NCI-H1105 treated with DMSO at 0.1 percent for 48 hours (cell line): ENCODE measurements at regions not wholly inside any gene's neighbourhood (a gene's known extent, or its start where the extent isn't known, plus 50 kb on each side); places are given as distances from the start of the nearest gene placed in this dataset.

ENCODE experiments used
- DNase-seq: peaks from one replicate; lab custom pipeline; 2025; lab: John Stamatoyannopoulos, UW

DNA sequence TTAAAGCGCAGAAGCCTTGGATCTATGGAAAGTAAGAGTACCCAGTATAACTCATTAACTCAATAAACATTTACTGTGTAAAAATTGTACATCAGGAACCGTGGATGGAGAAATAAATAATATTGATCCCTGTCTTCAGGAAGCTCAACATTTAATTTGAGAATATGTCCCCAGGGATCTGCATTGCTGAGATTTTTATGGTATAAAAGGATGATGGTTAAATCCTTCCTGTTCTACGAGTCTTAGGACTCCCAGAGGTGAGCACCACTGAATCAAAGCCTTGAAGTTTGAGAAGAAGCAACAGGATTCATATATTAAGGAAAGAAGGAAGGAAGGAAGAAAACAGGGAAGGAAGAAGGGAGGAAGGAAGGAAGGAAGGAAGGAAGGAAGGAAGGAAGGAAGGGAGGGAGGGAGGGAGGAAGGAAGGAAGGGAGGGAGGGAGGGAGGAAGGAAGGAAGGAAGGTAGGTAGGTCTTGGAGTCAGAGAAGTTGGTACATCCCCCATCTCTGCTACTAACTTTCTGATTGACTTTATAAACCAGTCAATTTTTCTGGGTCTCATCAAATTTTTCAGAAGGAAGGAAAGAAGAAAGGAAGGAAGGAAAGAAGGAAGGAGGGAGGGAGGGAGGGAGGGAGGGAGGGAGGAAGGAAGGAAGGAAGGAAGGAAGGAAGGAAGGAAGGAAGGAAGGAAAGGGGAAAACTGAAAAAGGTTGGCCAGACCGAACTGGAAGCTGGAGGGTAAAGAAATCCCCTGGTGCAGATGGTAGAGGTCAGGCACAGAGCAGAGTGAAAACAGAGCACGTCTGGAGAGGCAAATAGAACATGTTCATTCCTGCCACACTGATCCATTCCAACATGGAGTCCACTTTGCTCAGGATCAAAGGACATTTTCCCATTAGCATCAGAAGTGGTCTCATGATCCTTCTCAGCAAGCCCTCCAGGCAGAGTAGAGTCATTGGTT, 422.2 kb upstream of the CDH11 start:
- no peak for DNase-seq

DNA sequence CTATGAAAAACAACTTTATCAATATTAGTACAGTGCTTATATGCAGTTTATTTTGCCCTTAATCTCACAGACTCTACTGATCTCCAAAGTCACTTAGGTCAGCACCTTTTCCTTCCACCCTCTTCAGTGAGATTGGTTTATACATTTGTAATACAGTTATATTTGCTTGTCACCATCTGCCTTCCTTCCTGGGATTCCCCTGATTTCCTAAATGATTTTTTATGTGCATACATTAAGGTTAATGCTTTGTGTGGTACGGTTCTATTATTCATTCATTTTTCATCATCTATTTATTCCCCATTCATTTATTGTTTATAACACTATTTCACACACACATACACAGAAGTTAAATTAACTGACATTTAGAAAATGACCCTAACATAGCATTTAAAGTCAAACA, 419.8 kb upstream of the CDH11 start:
- no peak for DNase-seq

DNA sequence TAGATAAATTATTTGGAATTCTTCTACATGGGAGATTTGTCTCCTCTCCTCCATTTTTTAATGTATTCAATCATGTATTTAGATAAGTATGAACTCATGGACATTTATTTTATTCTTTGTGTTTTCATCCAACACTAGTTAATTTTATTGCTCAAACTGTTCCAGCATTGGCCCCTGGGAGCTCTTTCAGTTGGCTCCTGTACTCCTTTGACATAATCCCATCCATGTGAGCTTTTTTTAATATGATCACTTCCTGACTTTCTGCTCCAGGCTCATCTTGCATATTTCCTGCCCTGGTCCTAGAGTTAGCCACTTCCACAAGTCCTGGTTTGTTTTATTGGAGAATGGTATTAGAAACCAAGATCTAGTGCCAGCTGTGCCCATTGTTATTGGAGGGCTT, 419.0 kb upstream of the CDH11 start:
- DNase-seq, result no peak

DNA sequence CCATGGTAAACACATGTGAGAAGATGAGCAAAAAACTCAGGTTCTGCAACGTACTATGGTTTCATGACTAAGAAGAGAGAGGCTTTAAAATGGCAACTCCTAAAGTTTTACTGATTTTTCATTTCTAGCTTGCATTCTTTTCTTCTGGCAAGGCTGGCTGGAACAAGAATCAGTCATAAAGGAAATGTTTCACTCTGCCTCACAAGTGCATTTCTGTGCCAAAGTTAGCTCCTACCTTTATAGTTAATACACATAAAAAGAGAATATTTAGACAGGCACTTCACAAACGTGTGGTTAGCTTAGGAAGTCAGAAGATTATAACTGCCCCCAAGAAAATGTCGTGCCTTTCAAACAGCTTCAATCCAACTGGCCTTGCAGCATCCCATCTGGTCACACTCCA, 417.1 kb upstream of the CDH11 start:
- DNase-seq, result no peak

DNA sequence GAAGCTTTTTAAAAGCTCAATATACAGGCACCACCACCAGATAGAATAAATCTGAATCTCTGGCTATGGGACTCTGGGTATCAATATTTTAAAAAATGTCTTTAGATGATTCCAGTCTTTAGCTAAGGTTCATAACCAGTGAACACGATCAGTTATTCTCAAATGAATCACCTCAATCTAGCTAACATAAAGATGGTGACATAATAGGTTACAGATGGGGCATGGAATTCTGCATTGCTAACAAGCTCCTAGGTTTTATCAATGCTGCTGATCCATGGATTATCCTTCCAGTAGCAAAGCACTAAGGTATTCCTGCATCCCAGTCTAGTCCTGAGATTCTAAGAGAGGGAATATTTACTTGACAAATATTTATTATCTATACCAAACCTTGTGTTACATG, 415.5 kb upstream of the CDH11 start:
- no peak for DNase-seq

DNA sequence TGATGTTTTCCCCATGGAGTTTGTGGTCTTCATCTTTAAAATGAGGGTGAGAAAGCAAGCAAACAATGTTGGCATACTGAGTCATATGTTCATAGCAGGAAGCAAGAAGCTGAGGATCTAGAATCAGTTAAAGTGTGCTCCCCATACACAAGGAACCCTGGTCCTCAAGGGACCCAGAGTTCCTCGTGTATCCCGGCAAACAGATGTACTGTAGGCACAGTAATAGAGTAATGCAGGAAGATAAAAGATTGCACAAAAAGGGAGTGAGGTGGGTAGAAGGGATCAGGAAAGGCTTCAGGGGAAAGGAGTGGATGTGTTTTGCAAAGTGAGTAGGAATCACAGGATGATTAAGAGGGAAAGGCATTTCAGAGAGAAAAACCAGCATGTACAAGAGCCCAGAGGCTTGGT, 412.3 kb upstream of the CDH11 start:
- no peak for DNase-seq

DNA sequence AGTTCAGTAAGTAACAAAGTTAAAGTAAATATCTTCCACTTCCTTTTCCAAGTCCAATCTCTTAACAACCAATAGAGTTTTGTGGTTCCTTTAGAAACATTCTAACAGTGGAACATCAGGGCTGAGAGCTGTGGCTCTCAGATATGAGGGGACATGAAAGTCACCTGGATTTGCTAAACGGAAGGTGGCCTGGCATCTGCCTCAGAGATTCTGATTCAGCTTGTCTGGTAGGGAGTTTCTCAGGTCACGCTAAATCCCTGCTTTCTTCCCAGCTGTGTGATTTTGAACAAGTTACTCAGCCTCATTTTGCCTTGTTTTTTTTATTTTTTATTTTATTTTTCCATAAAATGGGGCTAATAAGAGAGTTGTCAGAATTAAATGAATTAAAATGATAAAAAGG, 411.0 kb upstream of the CDH11 start:
- DNase-seq, result no peak

DNA sequence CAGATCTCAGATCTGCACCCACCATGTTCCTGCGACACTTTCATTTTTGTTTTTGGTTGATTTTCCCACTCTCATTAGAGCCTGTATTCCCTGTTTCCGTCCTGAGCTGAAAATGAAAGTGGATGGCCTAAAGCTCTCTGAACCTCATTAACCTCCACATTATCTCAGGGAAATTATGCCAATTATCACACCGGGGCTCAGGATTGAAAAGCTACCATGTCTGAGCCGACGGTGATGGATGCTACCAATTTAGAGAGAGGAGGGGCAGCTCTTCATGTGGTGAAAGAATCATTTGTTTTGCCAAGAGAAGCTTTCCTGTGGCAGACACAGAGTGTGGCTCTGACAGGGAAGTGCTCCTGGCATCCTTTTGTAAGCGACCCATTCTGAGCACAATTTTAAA, 410.4 kb upstream of the CDH11 start:
- peak; percentile 66 for DNase-seq

DNA sequence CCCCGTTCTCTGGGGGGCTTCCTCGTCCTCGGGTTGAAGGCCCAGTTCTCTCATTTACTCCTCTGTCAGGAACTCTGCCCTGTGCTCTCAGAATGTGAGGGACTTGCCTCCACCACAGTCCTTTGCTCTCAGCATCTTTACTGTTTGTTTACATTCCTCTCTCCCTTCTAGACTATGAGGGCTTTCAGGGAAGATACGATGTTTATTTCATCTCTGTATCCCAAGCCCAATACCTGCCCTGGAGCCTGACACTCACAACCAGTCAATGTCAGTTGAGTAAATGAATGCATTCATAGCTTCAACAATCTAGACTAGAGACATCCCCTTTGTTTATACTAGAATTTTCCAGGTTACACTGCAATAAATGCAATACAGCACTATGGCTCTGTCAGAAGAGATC, 409.6 kb upstream of the CDH11 start:
- no peak for DNase-seq

DNA sequence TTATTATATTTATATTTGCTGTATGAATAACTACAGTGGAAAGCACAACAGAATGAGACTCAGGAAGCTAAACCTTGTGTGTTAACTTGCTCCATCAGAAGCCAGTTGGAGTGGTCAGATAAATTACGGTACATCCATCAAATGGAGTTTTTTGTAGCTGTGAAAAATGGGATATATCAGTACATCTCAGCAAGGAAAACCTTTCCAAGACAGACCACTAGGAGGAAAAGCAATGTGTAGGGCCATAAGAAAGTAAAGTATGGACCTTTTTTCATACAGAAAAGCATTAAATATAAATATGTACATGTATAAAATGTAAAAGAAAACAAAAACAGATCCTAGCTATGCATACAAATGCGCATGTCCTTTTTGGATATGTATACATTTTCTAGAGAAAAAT, 403.8 kb upstream of the CDH11 start:
- no peak for DNase-seq

DNA sequence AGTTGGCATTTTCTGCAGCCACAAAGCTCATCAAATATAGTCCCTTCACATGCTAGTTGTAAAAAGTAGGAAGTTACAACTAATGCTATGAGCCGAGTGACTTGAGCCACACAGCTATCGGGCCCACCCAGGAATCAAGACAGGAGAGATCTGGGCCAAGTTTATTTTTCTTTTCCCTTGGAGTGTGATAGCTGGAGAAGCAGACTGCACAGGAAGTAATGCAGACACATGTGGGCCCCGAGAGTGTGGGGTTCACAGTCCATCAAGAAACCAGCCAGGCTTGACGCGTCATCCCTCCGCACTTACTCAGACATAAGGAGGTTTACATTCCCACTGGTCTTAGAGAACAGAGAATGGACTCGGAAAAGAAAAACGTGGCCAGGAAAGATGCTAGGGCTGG, 403.1 kb upstream of the CDH11 start:
- DNase-seq, result no peak

DNA sequence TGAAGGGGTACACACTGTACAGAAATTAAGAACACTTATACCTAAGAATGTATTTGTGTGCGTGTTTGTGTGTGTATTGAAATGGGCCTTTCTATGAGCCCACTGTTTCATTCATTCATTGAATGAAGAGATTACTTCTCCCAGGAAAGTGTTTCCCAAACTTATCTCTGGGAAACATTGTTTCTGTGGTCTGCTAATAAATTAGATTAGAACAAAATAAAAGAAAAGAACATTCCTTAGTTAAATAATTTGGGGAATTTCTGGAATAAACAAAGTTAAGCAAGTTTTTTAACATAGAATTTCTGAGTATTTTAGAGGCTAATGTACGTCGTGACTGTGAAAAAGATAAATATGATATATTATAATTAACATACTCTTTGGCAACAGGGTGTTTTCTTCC, 402.4 kb upstream of the CDH11 start:
- DNase-seq, result no peak

DNA sequence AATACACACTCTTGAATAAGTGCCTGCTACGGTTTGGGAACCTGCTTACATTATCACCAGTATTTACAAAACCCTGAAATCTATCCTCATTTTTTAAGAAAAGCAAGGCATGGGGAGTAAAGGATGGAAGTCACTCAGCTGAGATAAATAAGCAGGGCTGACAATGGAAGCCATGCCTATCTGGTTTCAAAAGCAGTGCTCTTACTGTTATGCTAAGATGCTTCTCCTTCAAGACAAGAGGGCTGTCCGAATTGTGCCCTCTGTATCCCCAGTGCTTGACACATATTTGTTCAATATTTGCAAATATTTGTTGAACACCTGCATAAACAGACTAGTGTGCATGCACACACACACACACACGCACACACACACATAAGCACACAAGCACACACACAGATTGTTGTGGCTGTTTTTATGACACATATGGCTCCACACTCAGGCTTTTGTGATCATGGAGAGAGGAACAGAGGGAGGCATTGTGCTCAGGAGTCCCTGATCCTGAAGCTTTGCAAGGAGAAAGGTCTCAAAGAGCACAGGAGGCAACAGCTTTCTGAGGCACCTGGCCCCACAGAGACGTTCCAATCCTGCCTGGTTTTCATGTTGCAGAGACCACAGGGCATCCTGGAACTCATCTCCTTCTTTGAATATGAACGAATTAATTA, 401.6 kb upstream of the CDH11 start:
- no peak for DNase-seq

DNA sequence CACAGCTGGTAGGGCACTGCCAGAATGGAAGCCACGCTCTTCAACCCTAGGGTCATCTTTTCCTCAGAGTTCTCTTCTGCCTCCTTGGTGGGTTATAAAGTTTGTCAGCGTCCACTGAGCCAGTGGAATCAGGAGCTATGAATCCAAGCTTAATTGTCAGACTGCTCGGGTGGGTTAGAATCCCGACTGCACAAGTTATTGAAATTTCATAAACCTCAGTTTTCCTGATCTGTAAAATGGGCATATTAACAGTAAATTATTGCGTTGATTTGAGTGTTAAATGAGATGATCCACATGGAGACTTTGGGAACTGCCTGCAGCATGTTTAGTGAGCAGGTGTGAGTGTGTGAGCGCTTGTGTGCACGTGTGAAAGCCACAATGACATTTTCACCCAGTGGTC, 400.5 kb upstream of the CDH11 start:
- no peak for DNase-seq

DNA sequence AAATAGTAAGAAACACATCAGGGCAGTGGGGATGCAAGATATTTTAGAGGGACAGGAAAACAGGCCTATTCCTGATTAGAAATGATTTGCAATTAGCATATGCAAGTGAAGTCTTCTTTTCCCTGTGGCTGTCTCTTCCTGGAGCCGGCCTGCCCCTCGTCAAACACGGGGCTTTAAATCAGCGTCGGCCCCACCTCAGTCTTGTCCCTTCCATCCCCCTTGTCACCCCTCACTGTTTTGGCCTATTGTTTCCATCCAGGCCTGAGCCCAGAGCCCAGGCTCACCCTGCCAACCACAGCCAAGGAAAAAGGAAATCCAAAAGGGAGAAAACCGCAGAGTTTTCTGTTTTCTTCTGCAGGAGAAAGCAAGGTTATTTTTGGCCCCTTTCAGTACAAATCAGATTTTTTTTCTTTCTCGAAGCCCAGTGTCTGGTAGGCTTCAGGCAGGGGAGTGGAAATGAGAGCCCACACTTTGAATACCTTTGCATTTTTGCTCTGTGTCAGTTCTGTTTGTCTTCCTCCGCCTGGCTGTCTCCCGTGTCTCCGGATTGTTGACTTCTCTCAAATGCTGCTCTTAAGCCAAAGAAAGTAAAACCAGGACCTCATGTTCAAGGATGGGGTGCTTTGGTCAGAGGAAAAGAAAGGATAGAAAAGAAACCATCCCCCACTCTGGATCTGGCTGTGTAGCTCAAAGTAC, 399.9 kb upstream of the CDH11 start:
- DNase-seq, result no peak

DNA sequence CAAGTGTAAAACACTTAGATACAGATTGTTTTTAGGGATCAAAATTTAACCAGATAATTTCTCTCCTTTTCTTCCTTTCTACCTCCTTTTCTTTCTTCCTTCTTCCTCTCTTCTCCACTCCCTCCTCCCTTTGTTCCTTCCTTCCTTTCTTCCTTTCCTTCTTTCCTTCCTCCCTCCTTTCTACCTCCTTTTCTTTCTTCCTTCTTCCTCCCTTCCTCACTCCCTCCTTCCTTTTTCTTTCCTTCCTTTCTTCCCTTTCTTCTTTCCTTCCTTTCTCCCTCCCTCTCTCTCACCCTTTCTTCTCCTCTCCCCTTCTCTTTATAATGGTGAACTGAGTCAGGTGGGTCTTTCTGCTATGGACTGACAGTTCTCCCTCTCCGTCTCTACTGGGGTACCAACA, 397.5 kb upstream of the CDH11 start:
- DNase-seq, result no peak

DNA sequence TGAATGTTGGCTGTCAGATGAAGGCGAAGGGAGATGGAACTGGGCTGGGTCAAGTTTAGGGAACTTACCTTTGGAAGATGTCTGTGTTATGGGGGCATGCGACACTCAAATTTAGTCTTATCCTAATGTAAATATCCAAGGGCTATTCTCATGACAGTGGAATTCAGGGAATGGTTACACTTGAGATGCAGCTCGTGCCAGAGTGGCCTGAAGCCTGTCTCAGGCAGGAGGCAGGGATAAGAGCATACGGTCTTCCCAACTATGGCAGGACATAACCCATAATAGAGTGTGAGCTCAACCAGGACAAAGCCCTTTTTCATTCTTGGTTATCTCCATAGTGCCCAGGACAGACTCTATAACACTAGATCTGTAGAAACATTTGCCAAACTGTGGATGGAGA, 393.3 kb upstream of the CDH11 start:
- no peak for DNase-seq

DNA sequence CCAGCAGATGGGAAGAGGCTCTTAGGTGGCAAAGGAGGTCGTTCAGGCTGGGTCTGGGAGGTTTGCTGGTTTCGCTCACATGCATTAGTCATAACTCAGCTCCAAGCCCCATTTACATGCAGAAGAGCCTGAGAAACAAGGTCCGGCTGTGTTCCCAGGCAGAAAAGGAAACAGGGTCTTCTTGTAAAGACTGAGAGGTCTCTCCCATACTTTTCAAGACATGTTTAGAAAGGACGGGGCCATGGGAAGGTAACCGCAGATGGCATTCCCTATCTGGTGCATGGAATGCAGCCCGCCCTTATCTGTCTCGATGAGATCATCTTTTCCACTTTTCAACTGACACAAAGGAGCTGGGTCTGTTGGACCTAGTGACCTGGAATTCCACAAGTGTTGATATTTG, 389.0 kb upstream of the CDH11 start:
- DNase-seq, result no peak

DNA sequence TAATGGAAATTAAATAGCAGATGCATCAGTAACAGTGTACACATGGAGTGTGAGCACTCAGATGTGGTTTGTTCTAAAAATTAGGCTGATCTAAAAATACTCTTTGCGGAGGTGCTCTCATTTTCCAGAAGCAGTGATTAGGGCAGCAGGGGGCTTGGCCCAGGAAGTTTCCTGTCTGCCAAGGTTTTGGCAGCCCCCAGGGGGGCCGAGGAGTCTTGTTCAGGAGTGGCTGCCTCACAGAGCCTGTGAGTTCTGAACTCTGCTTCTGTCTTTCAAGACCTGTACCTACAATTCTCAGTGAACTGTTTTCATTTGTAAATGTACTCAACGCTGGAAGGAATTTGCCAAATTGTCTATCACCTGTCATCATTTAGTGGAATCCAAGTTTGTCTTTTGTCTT, 388.4 kb upstream of the CDH11 start:
- DNase-seq, result no peak

DNA sequence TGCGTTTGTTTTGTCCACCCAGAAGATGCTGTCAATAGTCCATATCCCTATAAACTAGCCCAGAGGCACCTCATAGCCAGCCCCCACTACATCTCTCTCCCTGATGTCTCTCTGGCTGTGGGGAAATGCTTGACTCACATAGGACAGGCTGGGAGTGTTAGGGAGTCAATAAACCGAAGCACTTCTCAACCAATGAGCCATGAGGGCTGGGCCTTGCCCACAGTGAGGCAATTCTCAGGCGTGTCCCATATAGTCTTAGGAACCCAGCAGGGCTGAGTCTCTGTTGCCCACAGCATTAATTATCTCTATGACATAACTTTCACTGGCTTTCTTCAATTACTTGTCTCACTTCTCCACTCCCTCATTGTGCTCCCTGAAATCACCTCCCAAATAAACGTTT, 387.3 kb upstream of the CDH11 start:
- no peak for DNase-seq

DNA sequence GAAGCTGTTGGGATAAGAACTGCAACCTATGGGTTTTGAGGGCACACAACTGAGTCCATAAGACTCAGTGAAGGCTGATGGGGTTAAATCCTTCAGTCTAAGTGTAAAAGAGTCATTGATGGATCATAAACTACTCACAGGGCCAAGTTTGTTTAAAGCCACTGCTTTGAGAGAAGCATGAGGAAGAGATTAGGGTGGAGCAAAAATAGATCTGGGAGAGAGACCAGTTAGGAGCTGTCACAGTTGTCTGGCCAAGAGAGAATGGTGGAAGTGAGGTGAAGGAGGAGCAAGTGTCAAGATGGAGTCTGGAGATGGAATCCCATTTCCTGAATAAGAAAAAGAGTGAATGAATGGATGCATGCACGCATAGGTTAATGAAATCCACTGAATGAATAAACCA, 379.1 kb upstream of the CDH11 start:
- DNase-seq, result no peak

DNA sequence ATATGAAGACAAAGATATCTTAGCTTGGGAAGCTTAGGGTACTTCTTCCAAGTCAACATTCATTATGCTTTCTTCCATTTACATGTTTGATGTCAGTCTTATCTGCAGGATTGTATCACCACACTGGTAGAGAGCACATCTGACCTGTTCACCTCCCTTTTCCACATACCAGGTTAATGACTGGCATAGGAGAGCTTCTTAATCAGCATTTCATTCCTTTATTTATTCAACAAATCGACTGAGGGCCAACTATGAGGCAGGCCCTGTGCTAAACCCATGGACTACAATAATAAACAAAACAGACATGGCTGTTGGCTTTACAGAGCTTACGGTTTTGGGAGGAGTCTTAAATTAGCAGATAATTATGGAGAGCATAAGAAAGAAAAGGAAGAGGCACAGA, 378.1 kb upstream of the CDH11 start:
- DNase-seq, result no peak

DNA sequence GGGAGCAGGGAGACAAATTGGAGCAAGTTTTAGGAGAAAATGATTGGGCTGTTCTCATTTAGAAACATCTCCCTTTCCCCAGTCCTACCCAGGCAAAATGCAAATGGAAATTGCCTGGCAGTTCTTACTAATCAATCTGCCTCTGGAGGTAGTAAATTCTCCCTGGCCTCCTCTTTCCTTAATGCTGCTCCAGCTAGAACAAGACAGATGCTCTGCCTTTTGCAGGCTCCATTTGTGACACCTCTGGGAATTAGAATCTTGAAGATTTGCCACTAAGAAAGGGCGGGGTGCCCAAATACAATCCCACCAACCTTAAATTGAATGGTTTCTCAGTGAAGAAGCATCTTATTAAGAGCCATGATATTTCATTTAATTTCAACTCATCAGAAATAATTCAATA, 377.7 kb upstream of the CDH11 start:
- DNase-seq, result no peak
